Neural progenitor cell (in vitro differentiated cells): ENCODE measurements at regions not wholly inside any gene's neighbourhood (a gene's known extent, or its start where the extent isn't known, plus 50 kb on each side); places are given as distances from the start of the nearest gene placed in this dataset.

Experiments used
- DNase-seq: peaks from one replicate; pipeline ENCODE4 v3.0.0-alpha.2; 2016; ENCODE audit warnings: low spot score
- H2AFZ ChIP-seq: fragments of 200-600 bp; sonication (generic); replicated peaks from 2 replicates; pipeline ENCODE4 v1.6.1; 2016; ENCODE audit warnings: antibody characterized with exemption
- H3F3A ChIP-seq: fragments of 200-600 bp; sonication (generic); 2 replicates; pipeline ENCODE4 v1.6.1; 2016; ENCODE audit warnings: antibody characterized with exemption, low read depth
- H3K27ac ChIP-seq: fragments of 200-600 bp; sonication (generic); 2 replicates; pipeline ENCODE4 v1.5.1; 2016; ENCODE audit warnings: mild to moderate bottlenecking
- H3K27me3 ChIP-seq: fragments of 200-600 bp; sonication (generic); 2 replicates; pipeline ENCODE4 v1.6.1; 2016; ENCODE audit warnings: mild to moderate bottlenecking, moderate library complexity
- H3K36me3 ChIP-seq: fragments of 200-600 bp; sonication (generic); 2 replicates; pipeline ENCODE4 v1.5.1; 2016
- H3K4me1 ChIP-seq: fragments of 200-600 bp; sonication (generic); 2 replicates; pipeline ENCODE4 v1.6.1; 2016; ENCODE audit warnings: mixed run types
- H3K4me2 ChIP-seq: fragments of 200-600 bp; sonication (generic); 2 replicates; pipeline ENCODE4 v1.6.1; 2016
- H3K4me3 ChIP-seq: fragments of 200-600 bp; sonication (generic); 2 replicates; pipeline ENCODE4 v1.5.1; 2016
- H3K79me2 ChIP-seq: fragments of 200-600 bp; sonication (generic); 2 replicates; pipeline ENCODE4 v1.6.1; 2016; ENCODE audit warnings: low read depth
- H3K9ac ChIP-seq: fragments of 200-600 bp; sonication (generic); 2 replicates; pipeline ENCODE4 v1.6.1; 2016
- H3K9me3 ChIP-seq: fragments of 200-600 bp; sonication (generic); 2 replicates; pipeline ENCODE4 v1.5.1; 2016; ENCODE audit warnings: low read depth
- H4K20me1 ChIP-seq: fragments of 200-600 bp; sonication (generic); 2 replicates; pipeline ENCODE4 v1.6.1; 2016; ENCODE audit warnings: low read depth
- H3K27ac Mint-ChIP-seq: 3 replicates; pipeline ENCODE4 v1.8.0; 2021; ENCODE audit warnings: mixed read lengths
- H3K27me3 Mint-ChIP-seq: 2 replicates; pipeline ENCODE4 v1.8.0; 2022; ENCODE audit warnings: low read depth, mild to moderate bottlenecking, inconsistent platforms, moderate library complexity, mixed read lengths; ENCODE audit not compliant: insufficient read depth
- H3K36me3 Mint-ChIP-seq: 3 replicates; pipeline ENCODE4 v1.8.0; 2021; ENCODE audit warnings: mixed read lengths
- H3K4me1 Mint-ChIP-seq: 3 replicates; pipeline ENCODE4 v1.8.0; 2021; ENCODE audit warnings: mixed read lengths
- H3K4me3 Mint-ChIP-seq: 3 replicates; pipeline ENCODE4 v1.8.0; 2021; ENCODE audit warnings: mild to moderate bottlenecking, moderate library complexity, mixed read lengths
- H3K9me3 Mint-ChIP-seq: 3 replicates; pipeline ENCODE4 v1.8.0; 2020; ENCODE audit warnings: mixed read lengths
- EZH2 ChIP-seq: fragments of 200-600 bp; sonication (generic); IDR thresholded peaks from 2 replicates; pipeline ENCODE4 v1.6.1; 2017; ENCODE audit warnings: antibody characterized with exemption, mild to moderate bottlenecking, moderate library complexity
- EZH2phosphoT487 ChIP-seq: fragments of 200-600 bp; sonication (generic); IDR thresholded peaks from 2 replicates; pipeline ENCODE4 v1.6.1; 2017; ENCODE audit warnings: antibody characterized with exemption
- TF ChIP-seq, protein P1 (sequence below): fragments of 200-600 bp; sonication (generic); IDR thresholded peaks from 2 replicates; pipeline ENCODE4 v1.5.1; 2017; ENCODE audit warnings: antibody characterized with exemption, mild to moderate bottlenecking

DNA sequence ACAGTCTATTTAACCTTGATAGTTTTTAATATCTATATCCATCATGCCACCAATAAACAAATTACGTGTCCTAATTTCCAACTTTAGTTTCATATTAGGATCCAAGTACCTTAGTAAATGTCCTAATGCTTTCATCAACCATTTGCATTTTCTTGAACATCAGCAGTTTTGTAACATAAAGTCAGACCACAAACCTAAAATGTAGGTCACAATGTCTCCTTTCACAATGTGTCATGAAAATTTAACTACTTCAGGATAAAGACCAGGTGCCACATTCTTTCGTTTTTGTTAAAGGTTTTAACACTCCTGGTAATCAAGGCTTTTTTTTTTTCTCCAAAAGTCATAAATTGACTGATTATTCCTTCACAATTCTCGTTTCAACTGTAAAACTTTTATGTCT lies 310.7 kb upstream of the PMFBP1 start:
- H3K27ac ChIP-seq = no peak overlapping the region
- H3K27me3 Mint-ChIP-seq = peaks cover 2% of the 10 kb centered on the region
- no peak overlapping the region for H2AFZ ChIP-seq
- H3K4me2 ChIP-seq = no peak overlapping the region
- H3K9me3 ChIP-seq = no peaks in the 10 kb centered on the region
- no peak for DNase-seq
- H4K20me1 ChIP-seq = no peaks in the 10 kb centered on the region
- peaks cover 7% of the 10 kb centered on the region for H3K9me3 Mint-ChIP-seq
- H3K9ac ChIP-seq = no peak overlapping the region
- peaks cover 7% of the 10 kb centered on the region for H3K36me3 ChIP-seq
- no peak overlapping the region for H3K4me3 ChIP-seq
- H3K36me3 Mint-ChIP-seq = peaks cover 9% of the 10 kb centered on the region
- H3K79me2 ChIP-seq = no peaks in the 10 kb centered on the region
- H3F3A ChIP-seq = no peaks in the 10 kb centered on the region
- H3K4me3 Mint-ChIP-seq = no peak overlapping the region
- no peaks in the 10 kb centered on the region for H3K27me3 ChIP-seq
- H3K4me1 ChIP-seq = no peaks in the 10 kb centered on the region
- no peak overlapping the region for H3K27ac Mint-ChIP-seq
- no peak for TF ChIP-seq EZH2phosphoT487
- TF ChIP-seq, protein P1, sequence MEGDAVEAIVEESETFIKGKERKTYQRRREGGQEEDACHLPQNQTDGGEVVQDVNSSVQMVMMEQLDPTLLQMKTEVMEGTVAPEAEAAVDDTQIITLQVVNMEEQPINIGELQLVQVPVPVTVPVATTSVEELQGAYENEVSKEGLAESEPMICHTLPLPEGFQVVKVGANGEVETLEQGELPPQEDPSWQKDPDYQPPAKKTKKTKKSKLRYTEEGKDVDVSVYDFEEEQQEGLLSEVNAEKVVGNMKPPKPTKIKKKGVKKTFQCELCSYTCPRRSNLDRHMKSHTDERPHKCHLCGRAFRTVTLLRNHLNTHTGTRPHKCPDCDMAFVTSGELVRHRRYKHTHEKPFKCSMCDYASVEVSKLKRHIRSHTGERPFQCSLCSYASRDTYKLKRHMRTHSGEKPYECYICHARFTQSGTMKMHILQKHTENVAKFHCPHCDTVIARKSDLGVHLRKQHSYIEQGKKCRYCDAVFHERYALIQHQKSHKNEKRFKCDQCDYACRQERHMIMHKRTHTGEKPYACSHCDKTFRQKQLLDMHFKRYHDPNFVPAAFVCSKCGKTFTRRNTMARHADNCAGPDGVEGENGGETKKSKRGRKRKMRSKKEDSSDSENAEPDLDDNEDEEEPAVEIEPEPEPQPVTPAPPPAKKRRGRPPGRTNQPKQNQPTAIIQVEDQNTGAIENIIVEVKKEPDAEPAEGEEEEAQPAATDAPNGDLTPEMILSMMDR = no peak
- no peak for TF ChIP-seq EZH2
- H3K4me1 Mint-ChIP-seq = no peaks in the 10 kb centered on the region

DNA sequence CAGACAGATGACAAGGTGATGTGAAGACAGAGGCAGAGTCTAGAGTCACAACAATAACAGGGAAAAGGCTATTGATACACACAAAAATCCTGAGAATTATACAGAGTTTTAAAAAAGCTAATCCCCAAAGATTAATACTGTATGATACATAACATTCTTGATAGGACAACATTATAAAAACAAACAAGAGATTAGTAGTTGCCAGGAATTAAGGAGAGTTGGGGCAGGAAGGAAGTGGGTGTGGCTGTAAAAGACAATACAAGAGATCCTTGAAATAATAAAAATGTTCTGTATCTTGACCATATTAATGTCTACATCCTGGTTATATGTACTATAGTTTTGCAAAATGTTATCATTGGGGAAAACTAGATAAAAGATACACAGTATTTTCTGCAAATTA lies 309.5 kb upstream of the PMFBP1 start:
- H3K36me3 Mint-ChIP-seq = peaks cover 2% of the 10 kb centered on the region
- H3K27ac Mint-ChIP-seq = no peak overlapping the region
- Histone ChIP-seq H3K27me3 (no peaks in the 10 kb centered on the region), H3K4me1 (no peaks in the 10 kb centered on the region), H2AFZ (no peak overlapping the region), H3K36me3 (no peaks in the 10 kb centered on the region), H4K20me1 (no peaks in the 10 kb centered on the region), H3K27ac (no peak overlapping the region), H3K4me3 (no peak overlapping the region), H3K9me3 (no peaks in the 10 kb centered on the region), H3K4me2 (no peak overlapping the region), H3K79me2 (no peaks in the 10 kb centered on the region), H3K9ac (no peak overlapping the region), H3F3A (no peaks in the 10 kb centered on the region)
- no peaks in the 10 kb centered on the region for H3K9me3 Mint-ChIP-seq
- no peak for DNase-seq
- H3K27me3 Mint-ChIP-seq = no peaks in the 10 kb centered on the region
- H3K4me3 Mint-ChIP-seq = no peak overlapping the region
- TF ChIP-seq, protein P1 = no peak
- no peak for TF ChIP-seq EZH2phosphoT487
- TF ChIP-seq EZH2 = no peak
- H3K4me1 Mint-ChIP-seq = no peaks in the 10 kb centered on the region

DNA sequence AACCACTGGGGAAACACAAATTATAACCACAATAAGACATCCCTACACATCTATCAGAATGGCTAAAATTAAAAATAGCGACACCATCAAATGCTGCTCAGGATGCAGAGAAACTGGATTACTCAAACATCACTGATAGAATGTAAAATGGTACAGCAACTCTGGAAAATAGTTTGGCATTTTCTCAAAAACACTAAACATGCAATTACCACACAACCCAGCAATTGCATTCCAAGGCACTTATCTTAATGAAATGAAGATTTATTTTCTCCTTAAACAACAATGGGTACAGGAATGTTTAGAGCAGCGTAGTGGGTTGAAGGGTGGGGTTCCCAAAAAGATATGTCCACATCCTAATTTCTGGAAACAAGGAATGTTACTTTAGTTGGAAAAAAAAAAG lies 309.0 kb upstream of the PMFBP1 start:
- TF ChIP-seq EZH2 (no peak), EZH2phosphoT487 (no peak)
- TF ChIP-seq, protein P1 = no peak
- Histone ChIP-seq H3K79me2 (no peaks in the 10 kb centered on the region), H3K36me3 (no peaks in the 10 kb centered on the region), H3K4me1 (no peaks in the 10 kb centered on the region), H3K27ac (no peak overlapping the region), H3K9ac (no peak overlapping the region), H3K4me2 (no peak overlapping the region), H3K9me3 (no peaks in the 10 kb centered on the region), H2AFZ (no peak overlapping the region), H3K4me3 (no peak overlapping the region), H3K27me3 (no peaks in the 10 kb centered on the region), H3F3A (no peaks in the 10 kb centered on the region), H4K20me1 (no peaks in the 10 kb centered on the region)
- H3K4me1 Mint-ChIP-seq = no peaks in the 10 kb centered on the region
- H3K27me3 Mint-ChIP-seq = no peaks in the 10 kb centered on the region
- peaks cover 2% of the 10 kb centered on the region for H3K36me3 Mint-ChIP-seq
- no peaks in the 10 kb centered on the region for H3K9me3 Mint-ChIP-seq
- no peak for DNase-seq
- no peak overlapping the region for H3K4me3 Mint-ChIP-seq
- H3K27ac Mint-ChIP-seq = no peak overlapping the region

DNA sequence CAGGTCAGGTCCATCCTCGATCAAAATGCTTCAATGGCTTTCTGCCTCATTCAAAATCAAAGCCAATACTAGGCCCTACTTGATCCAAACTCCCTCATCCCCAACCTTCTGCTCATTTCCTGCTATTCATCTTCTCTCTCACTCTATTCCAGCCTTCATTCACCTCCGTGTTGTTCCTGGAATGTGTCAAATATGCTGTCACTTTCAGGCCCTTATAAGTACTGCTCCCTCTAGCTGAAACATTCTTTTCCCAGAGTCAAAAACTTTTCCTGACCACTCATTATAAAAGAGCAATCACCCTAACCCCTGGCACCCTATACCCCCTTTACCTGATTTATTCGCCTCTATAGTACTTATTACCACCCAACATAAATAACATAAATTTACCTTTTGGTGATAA lies 303.7 kb upstream of the PMFBP1 start:
- Histone ChIP-seq H3K36me3 (no peaks in the 10 kb centered on the region), H3K9me3 (no peaks in the 10 kb centered on the region), H3K4me2 (no peak overlapping the region), H2AFZ (no peak overlapping the region), H4K20me1 (no peaks in the 10 kb centered on the region), H3K9ac (no peak overlapping the region), H3F3A (no peaks in the 10 kb centered on the region), H3K27ac (no peak overlapping the region), H3K79me2 (no peaks in the 10 kb centered on the region), H3K4me1 (no peaks in the 10 kb centered on the region), H3K4me3 (no peak overlapping the region), H3K27me3 (no peaks in the 10 kb centered on the region)
- H3K27me3 Mint-ChIP-seq = no peaks in the 10 kb centered on the region
- no peaks in the 10 kb centered on the region for H3K9me3 Mint-ChIP-seq
- H3K4me1 Mint-ChIP-seq = peaks cover 21% of the 10 kb centered on the region
- no peak overlapping the region for H3K4me3 Mint-ChIP-seq
- H3K36me3 Mint-ChIP-seq = peaks cover 2% of the 10 kb centered on the region
- TF ChIP-seq, protein P1 = no peak
- no peak for TF ChIP-seq EZH2phosphoT487
- no peak for TF ChIP-seq EZH2
- no peak for DNase-seq
- no peak overlapping the region for H3K27ac Mint-ChIP-seq
